Naive thymus-derived CD8-positive, alpha-beta T cell (primary cell): ENCODE measurements at regions not wholly inside any gene's neighbourhood (a gene's known extent, or its start where the extent isn't known, plus 50 kb on each side); places are given as distances from the start of the nearest gene placed in this dataset.

Experiments
- ATAC-seq, 2 donors: fragments of 150-1000 bp; cut with Tn5 transposase in 1 of 2; sonication (Bioruptor Pico), chemical (Tn5 transposase) in 1 of 2; 1 replicate in 1 of 2; 2 replicates in 1 of 2; pipeline ENCODE4 v1.10.0; 2021; ENCODE audit warnings: mild to moderate bottlenecking in 2 of 2, moderate library complexity in 2 of 2
- POLR2A ChIA-PET: fragments of 350-600 bp; sonication (Branson Sonifier 250); formaldehyde crosslinking; loops from one replicate; lab custom pipeline; 2021; ENCODE audit warnings: antibody characterized with exemption; lab: Charles Lee
- DNase-seq, 10 donors: peaks; one replicate each; pipeline versions ENCODE4 v3.0.0 to v3.0.0-alpha.2; 2020 to 2022
- H3K27ac Mint-ChIP-seq, 10 donors: one replicate each; pipeline ENCODE4 v1.8.0; 2020 to 2022; ENCODE audit warnings: mild to moderate bottlenecking in 10 of 10, mixed read lengths in 10 of 10, moderate library complexity in 4 of 10, inconsistent platforms in 1 of 10
- H3K27me3 Mint-ChIP-seq, 5 donors: one replicate each; pipeline ENCODE4 v1.8.0; 2021 to 2022; ENCODE audit warnings: mixed read lengths in 5 of 5
- H3K36me3 Mint-ChIP-seq, 3 donors: one replicate each; pipeline ENCODE4 v1.8.0; 2020 to 2022; ENCODE audit warnings: mixed read lengths in 3 of 3, mild to moderate bottlenecking in 2 of 3, inconsistent platforms in 1 of 3
- H3K4me1 Mint-ChIP-seq, 4 donors: one replicate each; pipeline ENCODE4 v1.8.0; 2021 to 2022; ENCODE audit warnings: mixed read lengths in 4 of 4
- H3K4me3 Mint-ChIP-seq, 10 donors: one replicate each; pipeline ENCODE4 v1.8.0; 2020 to 2022; ENCODE audit warnings: mild to moderate bottlenecking in 10 of 10, mixed read lengths in 10 of 10, moderate library complexity in 6 of 10, inconsistent platforms in 1 of 10
- H3K9me3 Mint-ChIP-seq, 9 donors: one replicate each; pipeline ENCODE4 v1.8.0; 2020 to 2022; ENCODE audit warnings: mixed read lengths in 9 of 9, mild to moderate bottlenecking in 3 of 9, inconsistent platforms in 1 of 9, moderate library complexity in 1 of 9

DNA sequence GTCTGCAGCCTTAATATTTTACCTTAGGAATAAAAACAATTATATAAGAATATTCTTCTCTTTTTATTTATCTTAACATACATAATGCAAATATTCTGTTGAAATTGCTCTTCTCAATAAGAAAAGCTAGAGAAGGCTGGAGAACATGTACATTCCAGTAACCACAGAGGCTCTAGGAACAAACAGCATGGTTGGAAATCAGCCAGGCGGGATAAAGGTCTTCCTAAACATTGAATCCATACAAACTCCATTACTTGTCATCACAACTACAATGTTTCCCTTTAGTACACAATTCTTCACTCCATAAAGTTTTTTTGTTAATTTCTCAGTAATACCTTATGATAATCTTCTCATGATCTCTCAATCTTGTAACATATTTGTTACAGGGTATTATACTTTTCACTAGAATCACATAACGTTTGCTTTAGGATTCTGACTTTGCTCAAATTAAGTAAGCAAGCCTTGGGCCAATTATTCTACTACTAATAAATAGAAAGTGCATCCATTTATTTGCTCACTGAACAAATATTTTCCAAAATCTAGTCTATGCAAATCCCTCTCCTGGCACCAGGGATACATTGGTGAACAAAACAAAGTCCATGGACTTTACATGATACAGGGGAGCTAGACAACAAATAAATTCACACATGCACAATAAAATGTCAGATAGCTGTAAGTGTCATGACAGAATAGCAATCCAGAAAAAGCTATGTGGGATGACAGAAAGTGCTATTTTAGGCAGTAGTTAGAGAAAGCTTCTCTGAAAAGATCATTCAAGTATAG, 237.5 kb upstream of the TMTC1 start:
- POLR2A ChIA-PET: no interaction called here
- ATAC-seq (no peak), DNase-seq (no peak)
- Mint-ChIP-seq H3K9me3 (peaks cover 0 to 28% (median 7%) of the 10 kb centered on the region in 9 donors), H3K27me3 (peaks cover 0 to 9% (median 1%) of the 10 kb centered on the region in 5 donors), H3K36me3 (peaks cover 0 to 6% (median 0%) of the 10 kb centered on the region in 3 donors), H3K27ac (no peak overlapping the region), H3K4me1 (no peaks in the 10 kb centered on the region), H3K4me3 (no peak overlapping the region)

DNA sequence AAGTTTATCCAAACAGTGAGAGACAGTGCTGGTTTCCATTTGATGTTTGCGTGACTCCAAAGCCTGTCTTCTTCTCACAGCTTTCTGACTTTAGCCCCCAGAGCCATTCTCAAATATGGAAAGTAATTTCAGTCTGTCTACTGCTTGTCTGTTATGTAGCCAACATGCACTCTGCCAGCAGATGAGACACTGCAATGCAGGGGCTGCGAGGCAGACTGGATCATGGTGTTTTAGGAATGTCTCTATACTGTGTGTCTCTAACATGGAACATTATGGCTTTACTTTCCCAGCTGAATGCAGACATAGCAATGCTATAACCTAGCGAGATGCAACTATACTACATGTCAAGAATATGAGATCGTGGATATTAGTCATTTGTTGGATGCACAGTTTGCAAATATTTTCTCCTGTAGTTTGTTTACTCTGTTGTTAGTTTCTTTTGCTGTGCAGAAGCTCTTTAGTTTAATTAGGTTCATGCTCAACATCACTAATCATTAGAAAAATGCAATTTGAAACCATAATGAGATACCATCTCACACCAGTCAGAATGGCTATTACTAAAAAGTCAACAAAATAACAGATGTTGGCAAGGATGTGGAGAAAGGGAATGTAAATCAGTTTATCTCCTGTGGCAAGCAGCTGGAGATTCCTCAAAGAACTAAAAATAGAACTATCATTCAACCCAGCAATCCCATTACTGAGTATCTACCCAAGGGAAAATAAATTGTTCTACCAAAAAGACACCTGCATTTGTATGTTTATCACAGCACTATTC, 235.8 kb upstream of the TMTC1 start:
- no peak for ATAC-seq

GRCh38 chr12:30016540-30017055, 232.9 kb upstream of the TMTC1 start:
- H3K27me3 Mint-ChIP-seq: peaks cover 0 to 18% (median 2%) of the 10 kb centered on the region in 5 donors
- DNase-seq: no peak
- POLR2A ChIA-PET: no interaction called here
- H3K27ac Mint-ChIP-seq: no peak overlapping the region
- H3K4me1 Mint-ChIP-seq: no peaks in the 10 kb centered on the region
- H3K36me3 Mint-ChIP-seq: no peaks in the 10 kb centered on the region
- no peak for ATAC-seq
- H3K9me3 Mint-ChIP-seq: peaks cover 0 to 17% (median 0%) of the 10 kb centered on the region in 9 donors
- no peak overlapping the region for H3K4me3 Mint-ChIP-seq

More for the DNA sequence above, 235.8 kb upstream of the TMTC1 start:
- no peaks in the 10 kb centered on the region for H3K4me1 Mint-ChIP-seq
- H3K9me3 Mint-ChIP-seq: peaks cover 0 to 24% (median 5%) of the 10 kb centered on the region in 9 donors
- no peaks in the 10 kb centered on the region for H3K36me3 Mint-ChIP-seq
- no peak for DNase-seq
- H3K27me3 Mint-ChIP-seq: peaks cover 0 to 18% (median 2%) of the 10 kb centered on the region in 5 donors
- H3K4me3 Mint-ChIP-seq: no peak overlapping the region
- H3K27ac Mint-ChIP-seq: no peak overlapping the region
- POLR2A ChIA-PET: no interaction called here

- H3K9me3 Mint-ChIP-seq: peaks cover 0 to 17% (median 0%) of the 10 kb centered on the region in 9 donors
- no peak overlapping the region for H3K4me3 Mint-ChIP-seq
- DNase-seq: no peak
- no peaks in the 10 kb centered on the region for H3K36me3 Mint-ChIP-seq
- H3K4me1 Mint-ChIP-seq: no peaks in the 10 kb centered on the region
- H3K27me3 Mint-ChIP-seq: peaks cover 0 to 18% (median 2%) of the 10 kb centered on the region in 5 donors
- POLR2A ChIA-PET: no interaction called here
- ATAC-seq: no peak
- no peak overlapping the region for H3K27ac Mint-ChIP-seq
Observed at GRCh38 chr12:30015631-30016337, 232.0 kb upstream of the TMTC1 start.

DNA sequence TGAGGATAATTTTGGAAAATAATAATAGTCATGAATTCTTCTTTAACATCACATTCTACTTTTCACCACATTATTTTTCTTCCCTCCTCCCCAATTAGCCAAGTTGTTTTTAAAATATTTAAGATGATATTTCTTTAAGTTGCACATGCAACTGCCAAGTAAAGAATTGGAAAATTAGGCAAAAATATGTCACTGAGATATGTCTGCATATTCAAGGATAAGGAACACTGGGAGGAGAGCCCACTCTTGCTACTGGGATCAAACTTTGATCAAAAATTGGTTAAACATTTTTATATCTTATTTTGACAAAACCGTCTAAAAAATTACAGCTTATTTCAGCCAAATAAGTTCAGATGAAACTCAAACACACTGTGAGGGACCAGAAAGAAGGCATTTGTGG, 231.2 kb upstream of the TMTC1 start:
- peaks cover 0 to 17% (median 0%) of the 10 kb centered on the region in 9 donors for H3K9me3 Mint-ChIP-seq

GRCh38 chr12:30012816-30013450, 229.2 kb upstream of the TMTC1 start:
- POLR2A ChIA-PET: no interaction called here
- Mint-ChIP-seq H3K27me3 (peaks cover 0 to 18% (median 2%) of the 10 kb centered on the region in 5 donors), H3K4me1 (no peaks in the 10 kb centered on the region), H3K36me3 (no peaks in the 10 kb centered on the region), H3K4me3 (no peak overlapping the region), H3K9me3 (peaks cover 0 to 17% (median 0%) of the 10 kb centered on the region in 9 donors), H3K27ac (no peak overlapping the region)
- ATAC-seq (no peak), DNase-seq (no peak)

More for the DNA sequence above, 231.2 kb upstream of the TMTC1 start:
- Mint-ChIP-seq H3K27me3 (peaks cover 0 to 18% (median 2%) of the 10 kb centered on the region in 5 donors), H3K36me3 (no peaks in the 10 kb centered on the region), H3K4me3 (no peak overlapping the region), H3K27ac (no peak overlapping the region), H3K4me1 (no peaks in the 10 kb centered on the region)
- POLR2A ChIA-PET: no interaction called here
- no peak for ATAC-seq
- DNase-seq: no peak

DNA sequence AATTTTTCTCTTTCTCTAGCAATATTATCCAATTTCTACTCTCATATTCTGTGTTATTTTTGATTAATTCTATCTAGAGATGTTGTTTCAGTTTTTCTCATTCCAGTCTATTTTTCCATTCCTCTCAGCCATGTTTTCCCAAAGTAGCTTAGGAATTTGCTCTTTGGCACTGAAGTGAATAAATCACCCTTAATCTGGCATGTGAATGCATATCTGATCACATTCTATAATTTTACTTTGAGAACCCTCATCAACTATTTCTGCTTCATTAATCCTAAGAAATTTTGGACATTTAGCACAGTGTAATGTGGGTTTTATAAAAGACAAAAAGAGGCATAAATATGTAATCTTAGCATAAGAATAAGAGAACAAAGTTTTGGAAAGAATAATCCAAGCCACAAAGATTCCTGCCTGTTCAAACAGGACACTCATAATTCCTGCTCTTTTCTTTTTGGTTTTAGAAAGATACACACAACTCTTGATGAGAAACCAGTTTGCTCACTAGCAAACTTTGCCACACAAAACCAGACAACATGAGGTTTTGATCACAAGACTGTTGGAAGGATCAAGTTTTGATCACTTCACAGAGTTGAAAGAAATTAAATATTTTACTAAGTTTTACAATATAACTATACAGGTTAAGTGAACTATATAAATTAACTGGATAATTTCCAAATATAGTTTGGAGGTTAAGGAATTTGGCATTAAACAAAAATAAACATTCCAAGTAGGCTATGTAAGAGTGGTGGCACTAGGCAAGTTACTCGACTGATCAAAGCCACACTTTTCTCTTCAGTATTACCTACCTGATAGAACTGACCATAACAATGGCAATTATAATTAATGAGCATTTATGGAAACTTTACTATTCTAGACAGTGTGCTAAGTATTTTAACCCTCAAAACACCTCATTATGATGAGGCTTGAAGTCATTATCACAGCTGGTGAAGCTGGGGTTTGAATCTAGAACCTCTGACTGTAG, 226.6 kb upstream of the TMTC1 start:
- POLR2A ChIA-PET: no interaction called here
- no peaks in the 10 kb centered on the region for H3K4me1 Mint-ChIP-seq
- H3K27me3 Mint-ChIP-seq: peaks cover 0 to 1% (median 0%) of the 10 kb centered on the region in 5 donors
- ATAC-seq: no peak
- H3K36me3 Mint-ChIP-seq: no peaks in the 10 kb centered on the region
- DNase-seq: no peak
- H3K9me3 Mint-ChIP-seq: peaks cover 0 to 2% (median 0%) of the 10 kb centered on the region in 9 donors
- H3K27ac Mint-ChIP-seq: no peak overlapping the region
- H3K4me3 Mint-ChIP-seq: no peak overlapping the region

DNA sequence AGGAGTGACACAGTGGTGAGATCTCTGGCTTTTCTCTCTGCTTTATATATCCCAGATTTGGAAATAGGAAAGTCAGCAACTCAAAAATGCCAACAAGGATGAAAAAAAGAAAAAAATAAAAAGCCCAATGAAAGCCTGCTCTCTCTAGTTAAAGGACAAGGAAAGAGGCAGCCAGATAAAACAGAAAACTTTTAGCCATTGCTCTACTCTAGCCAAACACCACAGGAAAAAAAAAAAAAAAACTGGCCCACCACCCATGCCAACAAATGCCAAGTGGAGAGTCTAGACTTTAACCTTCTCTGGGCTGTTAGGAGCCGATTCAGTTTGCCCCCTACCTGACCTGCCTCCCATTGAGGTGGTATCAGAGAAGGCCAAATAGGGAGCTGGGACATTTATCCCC, 222.3 kb upstream of the TMTC1 start:
- H3K27me3 Mint-ChIP-seq: peaks cover 0 to 1% (median 0%) of the 10 kb centered on the region in 5 donors
- H3K9me3 Mint-ChIP-seq: peaks cover 0 to 2% (median 0%) of the 10 kb centered on the region in 9 donors
- no peak overlapping the region for H3K4me3 Mint-ChIP-seq
- DNase-seq (no peak), ATAC-seq (no peak)
- no peaks in the 10 kb centered on the region for H3K36me3 Mint-ChIP-seq
- POLR2A ChIA-PET: no interaction called here
- no peak overlapping the region for H3K27ac Mint-ChIP-seq
- H3K4me1 Mint-ChIP-seq: no peaks in the 10 kb centered on the region

GRCh38 chr12:30003321-30003720, 219.6 kb upstream of the TMTC1 start:
- Mint-ChIP-seq H3K36me3 (no peaks in the 10 kb centered on the region), H3K9me3 (peaks cover 0 to 3% (median 0%) of the 10 kb centered on the region in 9 donors), H3K27ac (no peak overlapping the region), H3K4me1 (no peaks in the 10 kb centered on the region), H3K4me3 (no peak overlapping the region), H3K27me3 (peaks cover 0 to 4% (median 1%) of the 10 kb centered on the region in 5 donors)
- ATAC-seq (no peak), DNase-seq (no peak)
- POLR2A ChIA-PET: no interaction called here

DNA sequence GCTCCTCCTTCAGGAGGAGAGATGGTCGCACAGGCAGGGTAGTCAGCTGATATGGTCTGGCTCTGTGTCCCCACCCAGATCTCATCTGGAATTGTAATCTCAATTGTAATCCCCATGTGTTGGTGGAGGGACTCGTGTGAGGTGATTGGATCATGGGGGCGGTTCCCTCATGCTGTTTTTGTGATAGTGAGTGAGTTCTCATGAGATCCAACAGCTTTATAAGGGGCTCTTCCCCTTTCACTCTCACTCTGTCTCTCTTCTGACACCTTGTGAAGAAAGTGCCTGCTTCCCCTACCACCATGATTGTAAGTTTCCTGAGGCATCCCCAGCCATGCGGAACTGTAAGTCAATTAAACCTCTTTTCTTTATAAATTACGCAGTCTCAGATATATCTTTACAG, 218.9 kb upstream of the TMTC1 start:
- H3K9me3 Mint-ChIP-seq: peaks cover 0 to 3% (median 0%) of the 10 kb centered on the region in 9 donors
- no peak for ATAC-seq
- DNase-seq: no peak
- H3K27ac Mint-ChIP-seq: no peak overlapping the region
- no peak overlapping the region for H3K4me3 Mint-ChIP-seq
- no peaks in the 10 kb centered on the region for H3K4me1 Mint-ChIP-seq
- no peaks in the 10 kb centered on the region for H3K36me3 Mint-ChIP-seq
- peaks cover 0 to 5% (median 1%) of the 10 kb centered on the region in 5 donors for H3K27me3 Mint-ChIP-seq
- POLR2A ChIA-PET: no interaction called here

DNA sequence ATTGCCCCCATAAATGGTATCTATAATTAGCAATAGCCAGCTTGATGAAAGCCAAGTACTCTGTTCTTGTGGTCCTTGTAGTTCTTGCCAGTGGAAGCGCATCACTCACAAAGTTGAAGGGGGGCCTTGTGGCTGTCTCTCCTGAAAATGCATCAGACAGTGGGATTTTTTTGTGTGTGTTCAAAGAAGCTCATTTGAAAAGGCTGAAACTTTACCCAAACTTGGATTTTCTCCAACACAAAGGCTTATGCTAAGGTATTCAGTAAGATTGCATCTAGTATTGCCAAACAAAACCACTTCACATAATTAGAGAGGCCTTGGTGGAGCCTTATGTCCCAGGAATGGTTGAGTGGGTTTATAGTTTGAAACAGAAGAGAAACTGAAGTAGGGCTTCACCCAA, 216.7 kb upstream of the TMTC1 start:
- Mint-ChIP-seq H3K36me3 (no peaks in the 10 kb centered on the region), H3K4me3 (no peak overlapping the region), H3K9me3 (peaks cover 0 to 7% (median 0%) of the 10 kb centered on the region in 9 donors), H3K27ac (no peak overlapping the region), H3K4me1 (no peaks in the 10 kb centered on the region), H3K27me3 (peaks cover 0 to 9% (median 1%) of the 10 kb centered on the region in 5 donors)
- ATAC-seq (no peak), DNase-seq (no peak)
- POLR2A ChIA-PET: no interaction called here
